K562 (cell line): ENCODE measurements at regions not wholly inside any gene's neighbourhood (a gene's known extent, or its start where the extent isn't known, plus 50 kb on each side); places are given as distances from the start of the nearest gene placed in this dataset.

Source experiments
- ATAC-seq: fragments of 200-7000 bp; cut with Tn5 transposase; 3 replicates; pipeline ENCODE4 v1.9.1; 2020; ENCODE audit warnings: moderate library complexity
- BruUV-seq: library from RNA; stranded (reverse); fragments of 400-500 nt; replicated peaks from 2 replicates; lab custom pipeline; 2021; lab: Mats Ljungman, UMichigan
- CTCF ChIA-PET: fragments of 300-600 bp; formaldehyde crosslinking; extraction: SDS; loops from one replicate; lab custom pipeline; 2021; ENCODE audit warnings: low intra/inter-chr PET ratio; lab: Yijun Ruan, JAX
- POLR2A ChIA-PET: fragments of 300-600, 350-650 bp; sonication (Branson Sonifier 250); formaldehyde crosslinking; extraction: SDS; loops from one replicate; lab custom pipeline; 2021; ENCODE audit warnings: antibody characterized with exemption, inconsistent platforms; lab: Yijun Ruan, JAX
- DNase-seq, 4 experiments: peaks; one replicate each; pipeline versions ENCODE4 v3.0.0 to v3.0.0-alpha.2; 2011 to 2018; ENCODE audit warnings: low spot score in 3 of 4, mixed read lengths in 3 of 4; ENCODE audit errors: extremely low read depth in 1 of 4
- FAIRE-seq: peaks from 2 replicates; lab custom pipeline; 2011; peaks lifted over from hg19 to GRCh38; lab: Jason Lieb, UNC
- H2AFZ ChIP-seq: 2 replicates; pipeline ENCODE4 v1.6.0; 2011; ENCODE audit warnings: low read depth, low read length, control low read depth, inconsistent platforms
- H3K27ac ChIP-seq: fragments of 200-600 bp; 3 replicates; pipeline ENCODE4 v1.8.0; 2011; ENCODE audit warnings: low read depth, mild to moderate bottlenecking, control low read depth, inconsistent platforms, low read length, moderate library complexity, mixed read lengths; ENCODE audit errors: extremely low read depth
- H3K27me3 ChIP-seq, 2 experiments: fragments of 300-600 bp in 1 of 2; 2 replicates in 1 of 2; 3 replicates in 1 of 2; pipeline versions ENCODE4 v1.6.0 to v1.8.0; 2011; ENCODE audit warnings: inconsistent platforms in 2 of 2, low read length in 2 of 2, mild to moderate bottlenecking in 1 of 2, mixed read lengths in 1 of 2, moderate library complexity in 1 of 2; ENCODE audit not compliant: control insufficient read depth in 2 of 2, insufficient read depth in 2 of 2
- H3K36me3 ChIP-seq: fragments of 300-600 bp; 3 replicates; pipeline ENCODE4 v1.8.0; 2011; ENCODE audit warnings: mild to moderate bottlenecking, low read length, inconsistent platforms; ENCODE audit not compliant: control insufficient read depth, insufficient read depth
- H3K4me1 ChIP-seq, 2 experiments: fragments of 200-600 bp in 1 of 2; replicated peaks in 1 of 2; 2 replicates in 1 of 2; 3 replicates in 1 of 2; pipeline versions ENCODE4 v1.5.1 to v1.8.0; 2011; ENCODE audit warnings: inconsistent platforms in 2 of 2, low read length in 2 of 2, mild to moderate bottlenecking in 1 of 2, mixed read lengths in 1 of 2, moderate library complexity in 1 of 2; ENCODE audit not compliant: control insufficient read depth in 2 of 2, insufficient read depth in 2 of 2
- H3K4me2 ChIP-seq: 2 replicates; pipeline ENCODE4 v1.6.1; 2011; ENCODE audit warnings: low read length, control low read depth, inconsistent platforms, mixed read lengths; ENCODE audit not compliant: insufficient read depth
- H3K4me3 ChIP-seq: fragments of 200-600 bp; sonication (generic), shearing (Covaris generic); 2 replicates; pipeline ENCODE4 v1.5.1; 2016; ENCODE audit warnings: control low read depth, inconsistent platforms
- H3K79me2 ChIP-seq: fragments of 200-600 bp; 3 replicates; pipeline ENCODE4 v1.8.0; 2011; ENCODE audit warnings: low read length, inconsistent platforms; ENCODE audit not compliant: control insufficient read depth, insufficient read depth
- H3K9ac ChIP-seq, 2 experiments: 2 replicates each; pipeline versions ENCODE4 v1.6.0 to v1.6.1; 2011; ENCODE audit warnings: low read depth in 2 of 2, low read length in 2 of 2, control low read depth in 1 of 2, inconsistent platforms in 1 of 2, mild to moderate bottlenecking in 1 of 2, mixed read lengths in 1 of 2; ENCODE audit not compliant: insufficient read depth in 1 of 2
- H3K9me1 ChIP-seq: one replicate; pipeline ENCODE4 v1.6.0; 2011; ENCODE audit warnings: inconsistent platforms, mild to moderate bottlenecking, low read length, moderate library complexity; ENCODE audit not compliant: control insufficient read depth, insufficient read depth
- H3K9me3 ChIP-seq: replicated peaks from 2 replicates; pipeline ENCODE4 v1.5.1; 2011; ENCODE audit warnings: low read depth, low read length, inconsistent platforms; ENCODE audit not compliant: control insufficient read depth, insufficient read depth
- H4K20me1 ChIP-seq: replicated peaks from 2 replicates; pipeline ENCODE4 v1.6.1; 2011; ENCODE audit warnings: low read length, inconsistent platforms, mixed read lengths; ENCODE audit not compliant: control insufficient read depth, insufficient read depth
- ARID1B ChIP-seq: fragments of 450-650 bp; IDR thresholded peaks from 2 replicates; pipeline ENCODE4 v1.6.1; 2016; ENCODE audit warnings: antibody characterized with exemption, mild to moderate bottlenecking, inconsistent platforms
- CBFA2T2 ChIP-seq: fragments of 450-650 bp; conservative IDR thresholded peaks from 2 replicates; pipeline ENCODE4 v1.6.1; 2017; ENCODE audit warnings: mild to moderate bottlenecking
- CBFA2T3 ChIP-seq: fragments of 450-650 bp; IDR thresholded peaks from 2 replicates; pipeline ENCODE4 v1.6.1; 2017
- EP300 ChIP-seq: IDR thresholded peaks from 2 replicates; pipeline ENCODE4 v1.6.1; 2012; ENCODE audit warnings: low read length, improper control_type of control experiment
- NCOR1 ChIP-seq: fragments of 450-650 bp; IDR thresholded peaks from 2 replicates; pipeline ENCODE4 v1.6.1; 2016; ENCODE audit warnings: mild to moderate bottlenecking, moderate library complexity
- NFIC ChIP-seq: fragments of 450-650 bp; IDR thresholded peaks from 2 replicates; pipeline ENCODE4 v1.6.1; 2017; ENCODE audit warnings: mild to moderate bottlenecking, inconsistent platforms
- SPI1 ChIP-seq: IDR thresholded peaks from 2 replicates; pipeline ENCODE4 v1.6.1; 2011; ENCODE audit warnings: low read depth, low read length, control low read depth, borderline replicate concordance
- TAL1 ChIP-seq: fragments of 450-650 bp; IDR thresholded peaks from 2 replicates; pipeline ENCODE4 v1.6.1; 2016; ENCODE audit warnings: mild to moderate bottlenecking
- TCF3 ChIP-seq: sonication (generic); formaldehyde crosslinking; IDR thresholded peaks from 2 replicates; pipeline ENCODE4 v1.4.0; 2020; ENCODE audit warnings: mild to moderate bottlenecking, missing genetic modification reagents
- TEAD4 ChIP-seq, 2 experiments: sonication (generic) in 1 of 2; formaldehyde crosslinking in 1 of 2; IDR thresholded peaks; 2 replicates each; pipeline versions ENCODE4 v1.6.1 to v1.8.0; 2012 to 2022; ENCODE audit warnings: borderline replicate concordance in 1 of 2, inconsistent platforms in 1 of 2, low read length in 1 of 2, mild to moderate bottlenecking in 1 of 2, missing genetic modification reagents in 1 of 2
- ZNF311 ChIP-seq: fragments of 250-450 bp; sonication (Bioruptor Pico); IDR thresholded peaks from 2 replicates; pipeline ENCODE4 v1.4.0; 2020; ENCODE audit warnings: mild to moderate bottlenecking, moderate library complexity
- ZNF740 ChIP-seq, 3 experiments: fragments of 200-800 bp in 1 of 3; sonication (Bioruptor generic) in 1 of 3; sonication (generic) in 1 of 3; formaldehyde crosslinking in 1 of 3; IDR thresholded peaks; 2 replicates each; pipeline versions ENCODE4 v1.6.1 to v1.8.0; 2016 to 2022; ENCODE audit warnings: mild to moderate bottlenecking in 2 of 3, missing compliant biosample characterization in 2 of 3, missing genetic modification characterization in 2 of 3, missing genetic modification reagents in 1 of 3
- in situ Hi-C: fragments of 300-500 bp; cut with MboI; formaldehyde crosslinking; loops from 4 replicates; pipeline ENCODE4 v1.15.0; 2018; ENCODE audit warnings: inconsistent platforms, mixed read lengths
- intact Hi-C: fragments of 100-400 bp; cut with micrococcal nuclease; formaldehyde crosslinking; loops from 2 replicates; pipeline ENCODE4 v1.14.2; 2022
- TF ChIP-seq, protein P1 (sequence below): sonication (generic); formaldehyde crosslinking; IDR thresholded peaks from 2 replicates; pipeline ENCODE4 v1.8.0; 2022; ENCODE audit warnings: mild to moderate bottlenecking, missing genetic modification reagents
- TF ChIP-seq, protein P2 (sequence below), 2 experiments: fragments of 450-650 bp; formaldehyde crosslinking in 1 of 2; IDR thresholded peaks; 2 replicates each; pipeline versions ENCODE4 v1.4.0 to v1.6.1; 2014 to 2020; ENCODE audit warnings: mild to moderate bottlenecking in 2 of 2, borderline replicate concordance in 1 of 2, low read depth in 1 of 2

DNA sequence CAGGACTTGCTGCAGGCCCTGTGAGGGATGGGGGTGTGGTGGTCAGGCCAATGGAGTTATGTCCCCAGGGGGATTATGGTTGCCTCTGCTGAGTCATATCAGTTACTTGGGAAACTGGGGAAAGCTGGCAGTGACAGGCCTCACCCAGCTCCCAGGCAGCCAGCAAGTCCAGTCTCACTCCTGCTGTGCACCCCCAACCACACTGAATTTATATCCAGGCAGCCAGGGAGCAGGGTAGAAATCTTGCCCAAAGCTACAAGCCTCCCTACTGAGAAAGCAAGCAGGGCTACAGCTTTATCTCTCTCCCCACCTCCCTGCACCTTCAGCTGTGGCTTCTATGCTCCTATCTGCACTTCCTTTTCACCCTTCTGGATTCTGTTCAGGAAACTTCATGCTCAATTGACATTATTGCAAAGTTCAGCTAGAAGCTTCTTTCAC is 2076.0 kb upstream of the CDH9 start:
- no peaks in the 10 kb centered on the region for H4K20me1 ChIP-seq
- H3K79me2 ChIP-seq: no peaks in the 10 kb centered on the region
- no peaks in the 10 kb centered on the region for H3K9me3 ChIP-seq
- no peak overlapping the region for H3K9ac ChIP-seq
- intact Hi-C loops (no loop called here), in situ Hi-C loops (no loop called here)
- DNase-seq (peak in 2 of 4 experiments; percentile 24 to 45), FAIRE-seq (peak; percentile 40), ATAC-seq (peak; percentile 61)
- no peaks in the 10 kb centered on the region for H3K36me3 ChIP-seq
- ChIA-PET CTCF (no interaction called here), POLR2A (no interaction called here)
- H3K27ac ChIP-seq: peak overlapping the region; percentile 15; the same call in 1 of the 3 replicates
- no peaks in the 10 kb centered on the region for H3K27me3 ChIP-seq
- H3K4me3 ChIP-seq: no peak overlapping the region
- no peaks in the 10 kb centered on the region; a peak in 2 of 5 replicates for H3K4me1 ChIP-seq
- H3K4me2 ChIP-seq: no peak overlapping the region
- no peaks in the 10 kb centered on the region for H3K9me1 ChIP-seq
- no TSS peak for BruUV-seq
- no peak overlapping the region for H2AFZ ChIP-seq
- TF ChIP-seq TCF3 (CRISPR knock-in tag) (peak; percentile 78), ZNF740 (CRISPR knock-in tag; IDR thresholded peaks at IDR 0.05) (peak; percentile 40; the same call in 1 of the 2 replicates), ZNF740 (tag; IDR thresholded peaks at IDR 0.05) (no peak), NFIC (peak; percentile 47; the same call in 1 of the 2 replicates), EP300 (no peak), ARID1B (0 out of 2 replicates have a peak, but pooled peaks have one; percentile 44), TEAD4 (IDR thresholded peaks at IDR 0.05; ENCODE audit: low read length) (peak; percentile 38; the same call in 1 of the 2 replicates), TEAD4 (CRISPR knock-in tag; IDR thresholded peaks at IDR 0.05; ENCODE audit: borderline replicate concordance) (no peak), TAL1 (peak; percentile 39; the same call in 1 of the 2 replicates), SPI1 (peak; percentile 23; the same call in 1 of the 2 replicates), NCOR1 (peak; percentile 38), CBFA2T3 (peak; percentile 80), ZNF311 (CRISPR knock-in tag) (0 out of 2 replicates have a peak, but pooled peaks have one; percentile 47), CBFA2T2 (peak; percentile 66)
- TF ChIP-seq, protein P1, sequence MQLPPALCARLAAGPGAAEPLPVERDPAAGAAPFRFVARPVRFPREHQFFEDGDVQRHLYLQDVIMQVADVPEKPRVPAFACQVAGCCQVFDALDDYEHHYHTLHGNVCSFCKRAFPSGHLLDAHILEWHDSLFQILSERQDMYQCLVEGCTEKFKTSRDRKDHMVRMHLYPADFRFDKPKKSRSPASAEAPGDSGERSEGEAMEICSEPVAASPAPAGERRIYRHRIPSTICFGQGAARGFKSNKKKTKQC (CRISPR knock-in tag): no peak
- TF ChIP-seq, protein P2, sequence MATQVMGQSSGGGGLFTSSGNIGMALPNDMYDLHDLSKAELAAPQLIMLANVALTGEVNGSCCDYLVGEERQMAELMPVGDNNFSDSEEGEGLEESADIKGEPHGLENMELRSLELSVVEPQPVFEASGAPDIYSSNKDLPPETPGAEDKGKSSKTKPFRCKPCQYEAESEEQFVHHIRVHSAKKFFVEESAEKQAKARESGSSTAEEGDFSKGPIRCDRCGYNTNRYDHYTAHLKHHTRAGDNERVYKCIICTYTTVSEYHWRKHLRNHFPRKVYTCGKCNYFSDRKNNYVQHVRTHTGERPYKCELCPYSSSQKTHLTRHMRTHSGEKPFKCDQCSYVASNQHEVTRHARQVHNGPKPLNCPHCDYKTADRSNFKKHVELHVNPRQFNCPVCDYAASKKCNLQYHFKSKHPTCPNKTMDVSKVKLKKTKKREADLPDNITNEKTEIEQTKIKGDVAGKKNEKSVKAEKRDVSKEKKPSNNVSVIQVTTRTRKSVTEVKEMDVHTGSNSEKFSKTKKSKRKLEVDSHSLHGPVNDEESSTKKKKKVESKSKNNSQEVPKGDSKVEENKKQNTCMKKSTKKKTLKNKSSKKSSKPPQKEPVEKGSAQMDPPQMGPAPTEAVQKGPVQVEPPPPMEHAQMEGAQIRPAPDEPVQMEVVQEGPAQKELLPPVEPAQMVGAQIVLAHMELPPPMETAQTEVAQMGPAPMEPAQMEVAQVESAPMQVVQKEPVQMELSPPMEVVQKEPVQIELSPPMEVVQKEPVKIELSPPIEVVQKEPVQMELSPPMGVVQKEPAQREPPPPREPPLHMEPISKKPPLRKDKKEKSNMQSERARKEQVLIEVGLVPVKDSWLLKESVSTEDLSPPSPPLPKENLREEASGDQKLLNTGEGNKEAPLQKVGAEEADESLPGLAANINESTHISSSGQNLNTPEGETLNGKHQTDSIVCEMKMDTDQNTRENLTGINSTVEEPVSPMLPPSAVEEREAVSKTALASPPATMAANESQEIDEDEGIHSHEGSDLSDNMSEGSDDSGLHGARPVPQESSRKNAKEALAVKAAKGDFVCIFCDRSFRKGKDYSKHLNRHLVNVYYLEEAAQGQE (IDR thresholded peaks at IDR 0.05; ENCODE audit: borderline replicate concordance): peak; percentile 29
- TF ChIP-seq, protein P2 (CRISPR knock-in tag; IDR thresholded peaks at IDR 0.05; ENCODE audit: low read depth): no peak
